HG03135 (cell line): ENCODE measurements at regions not wholly inside any gene's neighbourhood (a gene's known extent, or its start where the extent isn't known, plus 50 kb on each side); places are given as distances from the start of the nearest gene placed in this dataset.

ENCODE experiments used
- ATAC-seq: cut with Tn5 transposase; IDR thresholded peaks from one replicate; pipeline ENCODE4 v1.9.1; 2021; ENCODE audit warnings: mild to moderate bottlenecking, moderate library complexity; ENCODE audit not compliant: unreplicated experiment

GRCh38 chr9:38164659-38165221, 95.7 kb upstream of the SHB start:
- no peak for ATAC-seq

DNA sequence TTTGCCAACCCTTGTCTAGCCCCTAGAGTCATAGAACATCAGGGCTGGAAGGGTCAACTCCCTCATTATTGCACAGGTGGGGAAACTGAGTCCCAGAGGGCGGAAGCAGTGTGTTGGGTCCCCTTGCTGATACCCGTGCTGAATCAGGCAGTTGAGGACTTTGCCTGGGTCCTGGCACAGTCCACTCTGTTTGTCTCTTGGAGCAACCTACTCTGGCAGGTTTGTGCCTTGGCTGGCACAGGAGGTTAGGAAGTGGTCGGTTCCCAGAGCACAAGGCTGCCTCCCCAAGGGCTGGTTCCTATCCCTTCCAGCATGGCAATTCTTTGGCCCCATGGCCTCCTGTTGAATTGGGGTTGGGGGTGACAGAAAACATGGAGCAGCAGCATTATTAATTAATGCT, 94.5 kb upstream of the SHB start:
- ATAC-seq, result no peak

DNA sequence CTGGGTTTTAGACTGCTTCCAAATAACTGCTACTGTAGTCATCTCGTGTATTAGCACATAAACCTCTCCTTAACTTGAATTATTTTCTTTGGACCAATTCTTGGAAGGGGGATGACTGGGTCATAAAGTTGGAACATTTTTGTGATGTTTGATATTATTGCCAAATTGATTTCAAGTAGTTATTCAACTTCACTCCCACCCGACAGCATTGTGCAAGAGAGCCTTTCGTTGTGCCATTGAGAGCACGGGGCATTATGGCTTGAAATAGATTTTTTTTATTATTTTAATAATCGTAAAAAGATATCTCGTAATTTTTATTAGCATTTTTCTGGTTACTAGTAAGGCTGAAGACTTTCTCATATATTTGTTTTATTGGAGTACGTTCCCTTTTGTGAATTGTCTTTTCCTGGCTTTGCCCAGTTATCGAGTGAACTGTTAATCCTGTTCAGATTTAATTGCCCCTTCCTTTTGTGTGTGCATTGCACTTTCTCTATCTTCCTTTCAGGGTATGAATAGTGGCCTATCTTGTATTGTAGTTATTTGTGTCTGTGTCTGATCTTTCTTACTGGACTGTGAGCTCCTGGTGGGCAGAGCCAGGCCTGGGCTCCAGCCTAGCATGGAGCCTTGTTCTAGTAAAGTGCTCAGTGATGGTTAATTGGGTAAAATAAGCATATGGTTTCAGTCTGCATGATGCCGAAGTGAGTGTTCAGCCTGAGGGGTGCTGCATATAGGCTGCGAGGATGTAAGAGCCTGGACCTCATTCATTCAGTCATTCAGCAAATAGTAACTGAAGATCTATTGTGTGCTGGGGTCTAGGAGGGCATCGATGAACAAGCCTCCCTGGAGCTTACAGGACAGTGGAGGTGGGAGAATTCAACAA, 93.5 kb upstream of the SHB start:
- ATAC-seq, result no peak

DNA sequence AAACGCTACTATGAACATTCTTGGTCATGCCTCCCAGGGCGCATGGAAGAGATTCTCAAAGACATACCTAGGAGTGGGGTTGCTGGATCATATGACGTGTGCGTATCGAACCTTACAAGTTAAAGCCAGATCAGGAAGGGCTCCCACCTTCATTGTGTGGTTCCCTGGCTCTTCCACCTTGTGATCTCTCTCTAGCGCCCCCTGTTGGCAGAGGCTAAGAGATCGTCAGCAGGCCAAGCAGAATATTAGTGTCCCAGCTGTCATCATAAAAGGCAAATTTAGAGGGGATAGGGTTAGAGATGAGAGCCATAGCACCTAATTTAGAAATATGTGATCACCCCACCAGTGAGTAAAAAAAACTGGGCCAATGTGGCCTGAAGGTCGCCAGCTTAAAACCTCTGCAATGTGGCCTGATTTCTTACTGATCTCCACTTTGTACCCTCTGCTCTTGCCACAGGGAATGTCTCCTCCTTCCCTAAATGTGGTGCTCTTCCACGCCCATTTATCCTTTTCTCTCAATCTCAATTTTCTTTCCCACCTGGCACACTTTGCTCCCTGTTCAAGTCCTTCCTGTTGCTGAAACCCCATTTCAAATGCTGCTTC, 91.7 kb upstream of the SHB start:
- no peak for ATAC-seq

- ATAC-seq, result no peak
These were observed 90.6 kb upstream of the SHB start for GRCh38 chr9:38159599-38159998.

DNA sequence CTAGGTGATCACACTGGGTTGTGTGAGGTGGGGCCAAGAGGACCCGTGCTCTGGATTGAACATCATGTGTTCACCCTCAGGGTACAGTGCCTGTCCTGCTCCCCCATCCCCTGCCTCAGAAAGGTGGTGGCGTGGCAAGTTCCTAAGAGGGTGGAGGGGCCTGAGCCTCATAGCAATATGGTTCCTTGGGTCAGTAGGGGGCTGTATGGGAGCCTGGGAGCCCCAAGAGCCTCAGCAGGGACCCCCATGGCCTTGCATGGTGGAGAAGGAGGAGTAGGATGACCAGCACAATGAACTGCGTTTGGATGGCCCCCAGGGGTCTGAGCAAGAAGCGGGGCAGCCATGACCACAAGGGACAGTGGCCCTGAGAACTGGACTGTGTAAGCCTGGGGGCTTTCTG, 89.6 kb upstream of the SHB start:
- ATAC-seq, result no peak

- no peak for ATAC-seq
These were observed 88.7 kb upstream of the SHB start for GRCh38 chr9:38157711-38158110.

DNA sequence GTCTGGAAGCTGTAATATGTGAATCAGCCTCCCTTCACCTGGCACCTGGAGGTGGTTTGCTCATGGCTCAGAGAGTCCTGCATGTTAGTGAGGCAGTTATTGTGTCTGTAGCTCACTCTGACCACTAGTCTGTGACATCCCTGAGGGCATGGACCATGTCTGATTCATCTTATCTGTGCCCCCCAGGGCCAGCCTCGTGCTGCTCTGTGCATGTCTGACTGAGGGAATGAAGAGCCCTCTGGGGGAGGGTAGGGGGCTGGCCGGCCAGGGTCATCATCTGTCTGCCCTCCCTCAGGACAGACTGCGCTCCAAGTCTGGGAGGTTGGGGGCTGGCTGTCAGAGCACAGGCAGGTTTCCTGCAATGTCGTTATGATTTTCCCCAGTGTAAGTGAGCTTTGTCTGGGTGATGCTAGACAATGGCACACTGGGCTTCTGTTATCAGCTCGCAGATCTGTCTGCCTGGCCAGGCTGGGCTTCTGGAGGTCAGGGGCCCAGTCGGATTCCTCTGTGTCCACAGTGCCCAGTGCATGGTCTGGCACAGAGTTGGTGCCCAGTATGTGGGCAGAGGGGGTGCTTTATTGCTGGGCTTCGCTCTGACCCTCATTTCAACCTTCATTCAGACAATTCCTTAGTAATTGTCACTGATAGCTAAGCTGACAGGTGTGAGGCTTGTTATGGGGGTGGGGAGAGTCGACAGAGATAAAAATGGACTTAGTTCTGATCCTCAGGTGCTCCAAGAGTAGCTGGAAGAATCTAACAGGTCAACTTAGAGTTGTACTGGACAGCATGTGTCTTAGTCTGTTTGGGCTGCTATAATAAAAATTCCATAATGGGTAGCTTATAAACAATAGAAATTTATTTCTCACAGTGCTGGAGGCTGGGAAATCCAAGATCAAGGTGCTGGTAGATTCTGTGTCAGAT, 85.7 kb upstream of the SHB start:
- ATAC-seq, result no peak

- no peak for ATAC-seq
These were observed 84.9 kb upstream of the SHB start for GRCh38 chr9:38153910-38154291.

DNA sequence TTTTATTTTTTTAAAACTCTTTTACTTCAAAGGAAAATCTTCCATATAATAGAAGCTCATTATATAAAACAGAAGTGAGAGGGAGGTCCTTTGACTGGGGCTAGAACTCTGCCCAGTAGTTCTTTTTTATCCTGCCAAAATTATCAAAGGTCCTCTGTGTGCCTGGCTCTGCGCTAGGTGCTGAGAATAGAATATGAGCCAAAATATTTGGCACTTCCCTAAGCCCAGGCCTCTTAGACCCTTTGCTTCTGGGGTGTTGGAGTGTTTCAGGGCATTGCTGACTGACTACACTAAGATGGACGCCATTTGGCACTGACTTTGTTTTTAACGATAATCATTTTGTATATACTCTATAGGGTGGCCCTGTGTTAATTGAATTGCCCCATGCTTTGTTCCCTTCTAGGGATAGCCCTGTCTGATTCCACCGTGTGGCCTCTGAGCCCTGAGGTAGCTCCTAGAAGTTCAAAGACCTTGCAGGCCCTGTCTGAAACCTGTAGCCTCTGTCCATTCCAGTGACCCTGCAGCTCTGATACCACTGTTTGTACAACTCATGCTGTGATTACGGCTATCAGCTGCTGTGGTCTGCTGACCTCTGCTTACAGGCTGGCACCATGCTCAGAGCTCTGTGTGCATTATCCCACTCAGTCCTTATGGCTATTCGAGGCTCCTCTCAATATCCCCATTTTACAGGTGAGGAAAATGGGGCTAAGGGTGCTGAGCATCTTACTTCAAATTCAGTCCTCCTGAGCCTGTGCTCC, 84.3 kb upstream of the SHB start:
- no peak for ATAC-seq

DNA sequence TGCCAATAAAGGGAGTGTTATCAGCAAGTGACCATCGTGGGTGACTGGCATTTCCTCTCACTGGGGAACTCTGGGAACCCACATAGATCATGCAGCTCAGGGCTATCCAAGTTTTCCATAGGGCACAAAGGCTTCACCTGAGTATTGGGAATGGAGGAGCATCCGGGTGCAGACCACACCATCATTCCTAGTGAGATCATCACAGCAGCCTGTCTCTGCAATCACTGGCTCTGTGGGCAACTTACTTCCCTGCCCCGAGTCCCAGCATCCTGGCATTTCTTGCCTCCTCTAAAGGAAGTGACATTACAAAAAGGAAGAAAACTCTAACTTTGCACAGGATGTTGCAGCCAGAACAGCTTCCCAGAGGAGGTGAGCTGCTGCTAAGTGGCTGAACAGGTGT, 80.6 kb upstream of the SHB start:
- no peak for ATAC-seq

DNA sequence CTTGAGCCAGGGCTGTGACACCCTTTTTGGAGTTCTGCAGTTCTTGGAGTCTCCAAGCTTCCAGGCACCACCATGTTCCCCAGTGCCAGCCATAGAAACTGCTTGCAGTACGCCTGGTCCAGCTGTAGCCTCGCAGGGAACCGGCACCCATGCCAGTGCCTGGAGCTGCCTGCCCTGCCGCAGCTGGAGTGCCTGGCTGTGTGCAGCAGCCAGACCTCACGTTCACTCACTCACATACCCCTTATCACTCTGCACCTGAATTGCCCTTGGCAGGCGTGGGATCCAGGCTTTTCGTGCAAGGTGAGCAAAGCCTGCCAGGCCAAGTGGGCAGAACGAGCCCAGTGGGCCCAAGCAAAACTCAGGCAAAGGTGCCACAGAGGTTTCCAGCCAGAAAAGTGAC, 77.8 kb upstream of the SHB start:
- no peak for ATAC-seq

GRCh38 chr9:38145526-38146053, 76.6 kb upstream of the SHB start:
- no peak for ATAC-seq

DNA sequence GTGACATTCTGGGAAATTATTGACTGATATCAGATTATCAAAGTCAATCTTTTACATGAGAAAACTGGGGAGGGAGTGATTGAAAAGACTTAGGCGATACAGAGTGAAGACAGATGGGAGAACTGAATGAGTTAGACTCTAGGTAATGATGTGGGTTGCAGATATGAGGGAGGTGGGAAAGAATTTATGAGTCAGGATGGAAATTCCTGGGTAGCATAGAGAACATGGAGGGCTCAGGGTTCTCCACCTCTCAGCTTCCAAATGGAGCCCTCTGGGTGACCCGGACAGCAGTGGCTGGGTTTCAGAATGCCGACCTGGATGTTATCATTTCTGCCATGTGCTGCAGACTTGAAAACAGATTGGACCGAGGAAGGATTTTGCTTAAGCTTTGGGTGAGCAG, 75.4 kb upstream of the SHB start:
- ATAC-seq, result no peak

DNA sequence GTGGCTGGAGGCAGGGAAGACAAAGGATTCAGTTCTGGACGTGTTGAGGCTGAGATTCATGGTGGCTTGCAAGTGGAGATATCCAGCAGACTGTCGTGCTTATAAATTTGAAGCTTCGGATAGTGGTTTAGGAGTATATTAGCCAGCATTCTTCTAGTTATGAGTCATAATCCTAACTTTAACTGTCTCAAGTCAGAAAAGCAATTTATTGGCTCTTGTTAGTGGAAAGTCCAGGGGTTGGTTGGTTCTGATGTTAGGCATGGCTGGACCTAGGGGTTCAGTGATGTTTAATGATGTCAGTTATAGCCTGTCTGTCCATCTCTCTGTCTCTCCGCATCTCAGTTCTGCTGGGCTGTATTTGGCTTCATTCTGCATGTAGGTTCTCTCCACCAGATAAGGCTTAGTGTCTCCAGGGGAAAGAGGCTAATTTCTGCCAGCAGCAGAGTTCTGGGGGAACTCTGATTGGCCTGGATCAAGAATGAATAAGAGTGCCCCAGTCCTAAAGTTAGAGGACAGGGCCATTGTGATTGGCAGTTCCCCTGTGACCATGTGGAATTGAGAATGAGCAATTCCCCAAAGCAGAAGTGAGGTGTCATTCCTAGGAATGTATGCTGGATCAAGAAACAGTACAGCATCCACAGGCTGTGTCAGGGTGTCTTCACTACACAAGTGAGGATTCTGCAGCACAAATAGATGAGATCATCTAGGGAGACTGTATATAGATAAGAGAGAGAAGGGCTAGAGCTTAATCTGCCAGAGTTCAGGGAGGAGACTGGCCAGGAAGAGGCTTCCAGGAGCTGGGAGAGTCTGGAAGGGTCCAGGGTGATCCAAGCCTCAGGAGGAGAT, 72.9 kb upstream of the SHB start:
- no peak for ATAC-seq

DNA sequence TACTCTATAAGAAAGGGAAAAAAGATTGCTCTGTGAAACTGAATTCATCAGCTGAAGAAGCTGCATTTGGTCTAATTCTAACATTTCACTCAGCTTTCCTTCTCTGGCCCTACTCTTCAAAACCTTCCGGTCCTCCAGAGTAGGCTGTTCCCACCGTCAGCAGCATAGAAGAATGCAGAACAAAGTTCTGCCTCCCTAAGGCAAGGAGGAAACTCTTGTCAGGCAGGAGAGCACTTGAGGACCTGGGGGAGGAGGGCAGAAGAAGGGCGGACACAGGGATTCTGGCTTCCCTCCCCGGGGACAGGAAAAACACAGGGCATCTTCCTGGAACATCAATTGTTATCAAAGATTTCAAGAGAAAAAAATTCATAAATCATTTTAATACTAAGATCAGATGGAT, 69.2 kb upstream of the SHB start:
- ATAC-seq, result no peak

GRCh38 chr9:38137342-38137741, 68.3 kb upstream of the SHB start:
- ATAC-seq, result no peak

DNA sequence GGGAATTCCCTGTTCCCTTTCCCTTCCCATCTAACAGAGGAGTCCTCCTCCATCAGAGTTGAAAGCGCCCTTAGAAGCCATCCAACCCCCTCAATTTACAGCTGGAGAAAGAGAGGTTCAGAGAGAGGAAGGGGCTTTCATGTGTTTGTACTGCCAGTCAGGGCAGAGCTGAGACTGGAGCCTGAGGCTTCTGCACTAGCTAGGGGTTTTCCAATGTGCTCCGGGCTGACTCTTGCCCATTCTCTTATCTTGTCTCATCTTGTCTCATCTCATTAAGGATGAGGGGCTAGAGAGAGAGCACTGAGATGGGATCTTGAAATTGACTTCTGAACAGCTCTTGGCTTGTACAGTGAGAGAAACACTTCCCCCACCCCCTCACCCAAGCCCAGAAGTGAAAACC, 67.4 kb upstream of the SHB start:
- ATAC-seq, result no peak

DNA sequence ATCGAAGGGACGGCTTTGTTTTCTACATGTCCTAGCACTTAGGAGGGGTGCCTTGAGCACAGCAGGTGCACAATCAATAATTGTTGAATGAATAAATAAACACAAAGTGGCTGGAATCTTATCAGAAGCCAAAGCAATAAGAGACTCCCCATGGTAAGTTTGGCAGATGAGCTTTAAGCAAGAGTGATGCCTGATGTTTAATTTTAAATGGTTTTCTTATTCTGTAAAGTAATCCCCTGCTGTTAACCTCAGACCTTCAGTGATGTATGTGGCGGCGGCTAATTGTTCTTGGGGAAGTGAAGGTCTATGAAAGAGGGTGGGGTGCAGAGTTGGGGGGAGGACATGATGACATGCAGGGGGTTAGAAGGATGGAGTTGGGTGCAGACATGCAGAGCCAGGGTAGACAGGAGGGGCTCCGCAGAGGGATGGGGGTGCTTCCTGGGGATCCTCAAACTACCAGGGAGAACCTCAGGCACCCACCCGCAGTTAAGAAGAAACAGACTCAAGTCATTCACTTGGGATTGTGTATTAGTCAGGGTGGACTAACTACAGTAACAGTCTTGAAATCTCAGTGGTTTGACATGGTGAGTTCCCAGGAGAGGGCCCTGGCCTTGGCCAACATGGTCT, 65.7 kb upstream of the SHB start:
- no peak for ATAC-seq
